Testis (tissue), 2 donors: ENCODE measurements at regions not wholly inside any gene's neighbourhood (a gene's known extent, or its start where the extent isn't known, plus 50 kb on each side); places are given as distances from the start of the nearest gene placed in this dataset.

Experiments
- CTCF ChIP-seq, 3 experiments: fragments of 450-650 bp in 2 of 3; fragments of 200-600 bp in 1 of 3; sonication (generic) in 1 of 3; IDR thresholded peaks; one replicate each; pipeline ENCODE4 v1.5.1; 2016 to 2019; ENCODE audit warnings: antibody characterized with exemption in 3 of 3, mild to moderate bottlenecking in 2 of 3, moderate library complexity in 1 of 3
- POLR2A ChIP-seq: fragments of 450-650 bp; IDR thresholded peaks from one replicate; pipeline ENCODE4 v1.6.1; 2017; ENCODE audit warnings: antibody characterized with exemption, mild to moderate bottlenecking, moderate library complexity

GRCh38 chr9:129561594-129562281 is 59.2 kb downstream of the C9orf50 start:
- TF ChIP-seq CTCF (IDR thresholded peaks at IDR 0.05) (no peak), POLR2A (no peak)
